Stimulated activated naive CD8-positive, alpha-beta T cell treated with anti-CD3 and anti-CD28 coated beads, Interleukin-15, amount 100 ng/mL, for 72 hours (primary cell): ENCODE measurements at regions not wholly inside any gene's neighbourhood (a gene's known extent, or its start where the extent isn't known, plus 50 kb on each side); places are given as distances from the start of the nearest gene placed in this dataset.
"Not testable (repeated sequence)": the region's sequence is repeated elsewhere in the genome, so short reads cannot be mapped to it uniquely, and the experiment has no call there.

Experiments
- ATAC-seq: fragments of 150-1000 bp; cut with Tn5 transposase; 2 replicates; pipeline ENCODE4 v1.10.0; 2021; ENCODE audit warnings: mild to moderate bottlenecking, moderate library complexity
- DNase-seq, 2 donors: peaks; one replicate each; pipeline ENCODE4 v3.0.0; 2021 to 2022
- H3K27ac Mint-ChIP-seq, 2 donors: one replicate each; pipeline ENCODE4 v1.8.0; 2022; ENCODE audit warnings: mild to moderate bottlenecking in 2 of 2, mixed read lengths in 2 of 2, moderate library complexity in 2 of 2
- H3K27me3 Mint-ChIP-seq: one replicate; pipeline ENCODE4 v1.8.0; 2022; ENCODE audit warnings: mixed read lengths
- H3K4me1 Mint-ChIP-seq: one replicate; pipeline ENCODE4 v1.8.0; 2022; ENCODE audit warnings: mild to moderate bottlenecking, mixed read lengths
- H3K4me3 Mint-ChIP-seq, 2 donors: one replicate each; pipeline ENCODE4 v1.8.0; 2022; ENCODE audit warnings: mild to moderate bottlenecking in 2 of 2, mixed read lengths in 2 of 2, moderate library complexity in 1 of 2
- H3K9me3 Mint-ChIP-seq, 2 donors: one replicate each; pipeline ENCODE4 v1.8.0; 2022; ENCODE audit warnings: mixed read lengths in 2 of 2

DNA sequence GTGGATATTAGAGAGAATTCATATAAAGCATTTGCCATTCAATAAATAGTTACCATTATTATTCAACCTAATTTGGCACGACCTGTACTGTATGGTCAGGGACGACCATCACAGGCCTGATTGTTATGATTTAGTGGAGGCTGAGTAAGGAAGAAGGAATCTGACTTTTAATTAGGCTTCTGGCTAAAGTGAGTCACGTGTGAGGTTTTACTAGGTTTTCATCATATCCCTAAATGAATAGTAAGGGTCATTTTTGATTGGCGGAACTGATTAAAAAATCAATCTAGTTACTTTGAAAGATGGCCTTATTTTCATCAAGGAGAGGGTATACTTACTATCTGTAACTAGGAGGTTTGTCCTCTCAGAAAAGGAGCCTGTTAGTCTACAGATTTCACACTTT, 143.4 kb downstream of the ADCYAP1 start:
- Mint-ChIP-seq H3K4me1 (no peaks in the 10 kb centered on the region), H3K27ac (no peak overlapping the region), H3K9me3 (peaks cover 8 to 11% of the 10 kb centered on the region in 2 donors), H3K27me3 (no peaks in the 10 kb centered on the region), H3K4me3 (no peak overlapping the region)
- ATAC-seq (no peak), DNase-seq (no peak)

DNA sequence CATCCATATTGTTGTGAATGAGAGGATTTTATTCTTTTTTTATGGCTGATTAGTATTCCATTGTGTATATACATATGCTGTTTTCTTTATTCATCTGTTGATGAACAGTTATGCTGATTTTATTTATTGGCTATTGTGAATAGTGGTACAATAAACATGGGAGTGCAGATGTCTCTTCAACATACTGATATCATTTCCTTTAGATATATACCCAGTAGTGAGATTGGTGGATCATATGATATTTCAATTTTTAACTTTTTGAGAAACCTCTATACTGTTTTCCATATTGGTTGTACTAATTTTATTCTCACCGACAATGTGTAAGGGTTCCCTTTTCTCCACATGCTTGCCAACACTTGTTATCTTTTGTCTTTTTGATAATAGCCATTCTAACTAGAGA, 144.5 kb downstream of the ADCYAP1 start:
- H3K27me3 Mint-ChIP-seq: no peaks in the 10 kb centered on the region
- H3K9me3 Mint-ChIP-seq: peaks cover 0 to 8% of the 10 kb centered on the region in 2 donors
- no peak for ATAC-seq
- no peak overlapping the region for H3K27ac Mint-ChIP-seq
- no peak for DNase-seq
- H3K4me1 Mint-ChIP-seq: no peaks in the 10 kb centered on the region
- H3K4me3 Mint-ChIP-seq: no peak overlapping the region

DNA sequence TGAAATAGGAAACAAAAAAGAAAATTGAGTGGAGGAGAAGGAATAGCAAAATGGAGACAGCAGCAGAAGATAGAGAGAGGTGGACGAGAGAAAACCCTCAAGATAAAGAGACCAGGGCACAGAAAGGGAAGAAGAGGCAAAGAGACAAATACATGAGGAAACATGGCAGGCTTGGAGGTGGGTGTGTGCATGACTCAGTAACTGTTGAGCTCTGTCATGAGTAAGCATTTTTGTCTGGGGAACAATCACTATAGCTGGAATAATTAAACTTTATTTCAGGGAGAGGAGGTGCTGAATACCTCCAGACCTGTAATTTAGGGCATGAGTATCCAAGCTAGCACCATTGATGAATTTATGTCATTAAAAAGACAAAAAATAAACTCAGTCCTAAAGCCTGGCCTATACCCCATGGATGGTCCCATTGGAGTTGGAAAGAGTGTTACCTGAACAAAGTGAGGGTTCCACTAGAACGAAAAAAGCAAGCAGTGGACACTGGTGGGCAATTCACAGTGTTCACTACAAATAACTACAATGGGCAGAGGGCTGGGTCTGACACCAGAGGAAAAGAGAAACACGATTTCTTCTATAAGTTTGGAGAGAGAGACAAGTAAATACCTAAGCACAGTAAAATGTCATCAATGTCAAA, 145.5 kb downstream of the ADCYAP1 start:
- no peak for ATAC-seq
- no peaks in the 10 kb centered on the region for H3K4me1 Mint-ChIP-seq
- no peak overlapping the region for H3K4me3 Mint-ChIP-seq
- no peaks in the 10 kb centered on the region for H3K27me3 Mint-ChIP-seq
- H3K27ac Mint-ChIP-seq: no peak overlapping the region
- H3K9me3 Mint-ChIP-seq: peaks cover 0 to 8% of the 10 kb centered on the region in 2 donors
- DNase-seq: no peak

DNA sequence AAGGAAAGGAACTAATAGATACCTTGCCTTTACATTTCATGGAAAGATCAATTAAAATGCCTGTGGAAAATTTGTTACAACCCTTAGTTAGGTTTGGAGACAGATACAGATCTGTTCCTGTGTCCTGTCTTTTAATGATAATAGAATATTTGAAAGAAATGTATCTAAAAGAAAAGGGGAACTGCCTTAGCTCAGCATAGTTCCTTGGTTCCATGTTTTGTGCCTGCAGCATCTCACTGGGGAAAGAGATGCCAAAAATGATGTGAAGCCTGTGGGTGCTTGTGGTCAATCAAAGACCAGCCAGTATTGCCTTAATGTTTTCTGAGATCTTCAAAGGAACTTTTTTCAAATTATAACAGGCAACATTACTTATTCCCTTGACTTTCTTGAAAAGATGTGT, 147.6 kb downstream of the ADCYAP1 start:
- Mint-ChIP-seq H3K4me3 (no peak overlapping the region), H3K9me3 (peaks cover 0 to 8% of the 10 kb centered on the region in 2 donors), H3K4me1 (no peaks in the 10 kb centered on the region), H3K27ac (no peak overlapping the region), H3K27me3 (no peaks in the 10 kb centered on the region)
- ATAC-seq (no peak), DNase-seq (no peak)

DNA sequence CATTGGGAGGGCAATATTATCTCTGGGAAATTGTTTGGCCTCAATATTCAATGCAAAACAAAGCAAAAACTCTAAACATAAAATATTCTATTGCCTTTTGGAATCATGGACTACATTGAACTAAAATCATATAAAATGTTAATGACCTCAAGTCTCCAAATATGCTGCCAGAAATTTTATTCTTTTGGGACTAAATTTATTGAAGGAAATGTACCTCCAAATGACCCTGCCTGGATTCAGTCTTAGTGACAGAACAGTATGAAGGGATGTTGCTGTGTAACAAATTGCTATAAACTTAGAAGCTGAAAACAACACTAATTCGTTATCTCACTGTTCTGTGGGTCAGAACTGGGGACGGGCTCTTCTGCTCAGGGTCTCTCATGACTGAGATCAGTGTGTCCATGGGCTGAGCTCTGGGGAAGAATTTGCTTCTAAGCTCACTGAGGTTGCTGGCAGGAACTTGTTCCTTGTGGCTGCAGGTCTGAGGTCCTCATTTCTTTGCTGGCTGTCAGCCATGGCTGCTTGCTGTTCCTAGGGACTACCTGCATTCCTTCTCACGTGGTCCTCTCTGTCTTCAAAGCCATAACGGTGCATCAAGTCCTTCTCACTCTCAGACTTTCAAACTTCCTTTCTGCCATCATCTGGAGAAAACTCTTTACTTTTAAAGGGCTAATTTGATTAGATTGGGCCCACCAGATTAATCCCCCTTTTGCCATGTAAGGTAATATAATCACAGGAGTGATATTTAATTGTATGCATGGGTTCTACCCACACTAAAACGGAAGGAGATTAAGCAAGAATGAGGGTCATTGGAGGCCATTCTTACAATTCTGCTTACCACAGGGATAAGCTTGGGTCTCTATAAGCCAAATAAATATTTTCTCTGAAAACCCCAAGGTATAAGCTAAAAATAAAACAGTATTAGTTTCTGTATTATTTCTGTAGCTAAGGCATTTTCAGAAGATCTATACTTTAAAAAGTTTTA, 149.0 kb downstream of the ADCYAP1 start:
- Mint-ChIP-seq H3K4me1 (no peaks in the 10 kb centered on the region), H3K27me3 (no peaks in the 10 kb centered on the region), H3K4me3 (no peak overlapping the region), H3K9me3 (peaks cover 0 to 16% of the 10 kb centered on the region in 2 donors), H3K27ac (no peak overlapping the region)
- ATAC-seq: no peak
- DNase-seq: no peak

DNA sequence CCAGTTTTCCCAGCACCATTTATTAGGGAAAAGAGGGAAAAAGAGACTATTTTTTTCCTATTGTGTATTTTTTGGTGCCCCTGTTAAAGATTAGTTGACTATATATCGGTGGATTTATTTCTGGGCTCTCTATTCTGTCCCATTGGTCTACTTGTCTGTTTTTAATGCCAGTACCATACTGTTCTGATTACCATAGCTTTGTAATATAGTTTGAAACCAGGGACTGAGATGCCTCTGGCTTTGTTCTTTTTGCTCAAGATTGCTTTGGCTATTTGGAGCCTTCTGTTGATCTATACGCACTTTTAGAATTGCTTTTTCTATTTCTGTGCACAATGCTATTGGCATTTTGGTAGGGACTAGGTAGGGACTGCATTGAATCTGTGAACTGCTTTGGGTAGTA, 151.7 kb downstream of the ADCYAP1 start:
- Mint-ChIP-seq H3K9me3 (peaks cover 0 to 8% of the 10 kb centered on the region in 2 donors), H3K4me1 (no peaks in the 10 kb centered on the region), H3K4me3 (no peak overlapping the region), H3K27ac (no peak overlapping the region), H3K27me3 (no peaks in the 10 kb centered on the region)
- no peak for ATAC-seq
- no peak for DNase-seq

DNA sequence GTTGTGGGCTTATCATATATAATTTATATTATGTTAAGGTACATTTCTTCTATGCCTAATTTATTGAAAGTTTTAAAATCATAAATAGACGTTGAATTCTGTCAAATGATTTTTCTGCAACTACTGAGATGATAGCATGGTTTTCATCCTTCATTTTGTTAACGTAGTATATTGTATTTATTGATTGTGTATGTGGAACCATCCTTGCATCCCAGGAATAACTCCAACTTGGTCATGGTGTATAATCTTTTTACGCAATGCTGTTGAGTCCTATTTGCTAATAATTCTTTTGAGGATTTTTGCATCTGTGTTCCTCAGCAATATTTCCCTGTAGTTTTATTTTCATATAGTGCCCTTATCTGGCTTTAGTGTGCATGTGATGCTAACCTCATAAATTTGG, 152.7 kb downstream of the ADCYAP1 start:
- DNase-seq (no peak), ATAC-seq (no peak)
- no peak overlapping the region for H3K27ac Mint-ChIP-seq
- no peak overlapping the region for H3K4me3 Mint-ChIP-seq
- H3K27me3 Mint-ChIP-seq: peaks cover 4% of the 10 kb centered on the region
- no peaks in the 10 kb centered on the region for H3K4me1 Mint-ChIP-seq
- H3K9me3 Mint-ChIP-seq: peaks cover 5 to 10% of the 10 kb centered on the region in 2 donors

DNA sequence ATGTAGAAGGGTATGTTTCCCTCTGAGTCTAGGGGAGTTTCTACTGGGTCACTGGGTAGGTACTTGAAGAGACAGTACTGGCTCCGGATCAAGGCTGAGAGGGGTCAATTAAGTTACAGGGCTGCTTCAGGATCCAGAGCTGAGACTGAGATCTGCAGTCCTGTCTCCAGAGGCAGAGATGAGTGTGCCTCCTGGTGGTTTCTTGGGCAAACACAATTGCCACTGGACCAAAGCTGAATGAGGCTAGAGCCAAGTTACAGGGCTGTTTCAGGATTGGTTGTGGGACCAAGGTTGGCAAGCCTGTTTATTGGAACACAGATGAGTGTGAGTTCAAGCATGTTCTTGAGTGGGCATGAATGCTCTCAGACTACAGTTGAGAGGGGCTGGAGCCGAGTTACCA, 157.9 kb downstream of the ADCYAP1 start:
- Mint-ChIP-seq H3K27me3 (peaks cover 7% of the 10 kb centered on the region), H3K27ac (no peak overlapping the region), H3K4me3 (no peak overlapping the region), H3K4me1 (no peaks in the 10 kb centered on the region), H3K9me3 (peaks cover 8 to 13% of the 10 kb centered on the region in 2 donors)
- ATAC-seq: no peak
- no peak for DNase-seq

DNA sequence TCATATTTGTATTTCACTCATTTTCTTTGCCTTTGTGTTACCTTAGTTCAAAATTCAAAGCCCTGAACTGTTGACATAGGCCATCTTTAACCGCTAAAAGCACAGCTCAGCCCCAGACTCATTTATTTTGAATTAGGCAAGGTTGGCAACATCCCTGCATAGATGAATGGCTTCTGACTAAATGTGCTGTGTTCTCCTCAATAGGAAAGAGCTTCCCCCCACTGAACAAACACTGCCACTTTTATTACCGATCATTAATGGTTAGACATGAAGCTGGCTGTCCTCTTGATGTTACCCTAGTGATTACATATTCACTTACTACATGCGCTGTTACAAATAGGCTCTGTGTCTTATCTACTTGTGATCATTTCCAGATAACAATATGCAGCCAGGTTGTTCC, 170.7 kb downstream of the ADCYAP1 start:
- no peak for DNase-seq
- no peak for ATAC-seq
- Mint-ChIP-seq H3K4me1 (no peaks in the 10 kb centered on the region), H3K4me3 (no peak overlapping the region), H3K27me3 (no peaks in the 10 kb centered on the region), H3K9me3 (no peaks in the 10 kb centered on the region), H3K27ac (no peak overlapping the region)

DNA sequence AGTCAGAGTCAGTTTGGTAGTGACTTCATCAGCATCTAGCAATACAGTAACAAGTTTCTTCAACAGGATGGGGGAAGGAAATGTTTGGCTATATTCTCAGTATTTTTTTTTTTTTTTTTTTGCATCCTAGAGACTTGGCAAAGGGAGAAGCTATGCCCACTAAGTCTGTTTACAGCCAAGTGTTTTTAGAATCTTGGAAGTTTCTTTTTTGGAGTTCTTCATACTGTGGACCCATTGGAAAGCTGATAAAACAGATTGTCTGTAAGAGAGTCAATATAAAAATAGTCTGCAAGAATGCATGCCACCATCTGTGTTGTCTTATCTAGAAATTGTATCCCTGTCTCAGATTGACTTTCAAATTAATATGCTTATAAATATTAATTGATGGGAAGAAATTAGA, 171.2 kb downstream of the ADCYAP1 start:
- Mint-ChIP-seq H3K27me3 (no peaks in the 10 kb centered on the region), H3K4me1 (no peaks in the 10 kb centered on the region), H3K27ac (no peak overlapping the region), H3K4me3 (no peak overlapping the region), H3K9me3 (peaks cover 0 to 5% of the 10 kb centered on the region in 2 donors)
- no peak for ATAC-seq
- DNase-seq: no peak

DNA sequence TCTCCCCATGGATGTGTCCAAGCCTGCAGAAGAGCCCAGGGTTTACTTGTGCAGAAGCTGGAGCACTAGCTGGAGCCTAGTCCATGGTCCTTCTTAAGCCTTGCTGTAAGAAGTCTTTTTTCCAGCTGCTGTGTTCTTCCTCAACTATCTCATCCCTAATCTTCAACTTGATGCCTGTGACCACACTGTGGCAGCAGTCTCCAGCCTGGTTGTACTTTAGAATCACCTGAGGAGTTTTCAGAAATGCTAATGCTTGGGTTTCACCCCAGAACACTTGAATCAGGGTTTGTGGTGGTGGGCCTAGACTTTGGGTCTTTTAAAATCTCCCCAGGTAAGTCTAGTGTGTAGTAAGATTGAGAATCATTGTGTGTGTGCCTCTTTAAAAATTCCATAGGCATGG, 173.6 kb downstream of the ADCYAP1 start:
- Mint-ChIP-seq H3K27ac (no peak overlapping the region), H3K4me3 (no peak overlapping the region), H3K4me1 (no peaks in the 10 kb centered on the region), H3K27me3 (no peaks in the 10 kb centered on the region), H3K9me3 (peaks cover 0 to 6% of the 10 kb centered on the region in 2 donors)
- DNase-seq: no peak
- no peak for ATAC-seq

DNA sequence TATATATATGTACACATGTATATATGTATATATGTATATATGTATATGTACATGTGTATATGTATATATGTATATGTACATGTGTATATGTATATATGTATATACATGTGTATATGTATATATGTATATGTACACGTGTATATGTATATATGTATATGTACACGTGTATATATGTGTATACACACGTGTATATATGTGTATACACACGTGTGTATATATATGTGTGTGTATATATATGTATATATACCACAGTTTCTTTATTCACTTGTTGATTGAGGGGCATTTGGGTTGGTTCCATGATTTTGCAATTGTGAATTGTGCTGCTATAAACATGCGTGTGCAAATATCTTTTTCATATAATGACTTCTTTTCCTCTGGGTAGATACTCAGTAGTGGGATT, 179.0 kb downstream of the ADCYAP1 start:
- not testable (repeated sequence) for H3K27ac Mint-ChIP-seq, ATAC-seq, H3K4me3 Mint-ChIP-seq, DNase-seq, H3K4me1 Mint-ChIP-seq, H3K27me3 Mint-ChIP-seq
- peaks cover 19 to 51% of the 10 kb centered on the region in 2 donors for H3K9me3 Mint-ChIP-seq

DNA sequence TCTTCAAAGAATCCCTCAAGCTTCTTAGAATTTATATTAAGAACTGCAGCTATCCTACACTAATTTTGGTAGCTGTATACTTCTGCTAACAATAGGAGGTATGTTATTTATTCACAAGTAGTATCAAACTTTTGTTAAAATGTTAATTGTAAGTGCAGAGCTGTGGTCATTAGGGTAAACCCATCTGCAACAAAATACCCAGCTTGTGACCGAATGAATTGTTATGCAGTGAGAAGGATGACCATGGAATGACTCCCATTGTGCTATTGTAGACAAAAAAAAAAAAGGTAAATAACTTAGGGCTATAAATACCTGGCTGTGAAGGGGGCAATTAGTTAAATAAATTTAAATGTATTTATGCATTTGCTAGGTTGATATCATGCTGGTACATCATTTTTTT, 186.1 kb downstream of the ADCYAP1 start:
- no peak overlapping the region for H3K27ac Mint-ChIP-seq
- ATAC-seq (no peak), DNase-seq (no peak)
- peaks cover 21 to 35% of the 10 kb centered on the region in 2 donors for H3K9me3 Mint-ChIP-seq
- no peaks in the 10 kb centered on the region for H3K27me3 Mint-ChIP-seq
- no peak overlapping the region for H3K4me3 Mint-ChIP-seq
- H3K4me1 Mint-ChIP-seq: no peaks in the 10 kb centered on the region

DNA sequence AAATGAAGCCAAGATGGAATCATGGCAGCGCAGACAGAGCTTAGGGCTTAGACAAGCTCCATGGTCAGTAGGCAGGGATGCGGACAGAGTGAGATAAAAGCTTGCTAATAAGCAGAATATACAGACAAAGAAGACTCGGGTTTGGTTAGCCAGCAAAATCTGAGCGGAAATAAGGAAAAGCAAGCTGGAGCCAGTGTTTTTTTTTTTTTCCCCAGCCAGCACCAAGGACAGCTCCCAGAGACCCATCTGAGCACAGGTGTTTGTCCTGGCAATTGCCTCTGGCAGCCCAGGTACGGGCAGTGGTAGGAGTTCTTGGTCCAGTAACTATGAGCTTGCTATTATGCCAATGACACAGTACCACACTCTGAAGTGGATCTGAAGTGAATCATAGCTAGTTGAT, 187.6 kb downstream of the ADCYAP1 start:
- H3K9me3 Mint-ChIP-seq: peaks cover 15 to 29% of the 10 kb centered on the region in 2 donors
- H3K27me3 Mint-ChIP-seq: no peaks in the 10 kb centered on the region
- ATAC-seq: no peak

DNA sequence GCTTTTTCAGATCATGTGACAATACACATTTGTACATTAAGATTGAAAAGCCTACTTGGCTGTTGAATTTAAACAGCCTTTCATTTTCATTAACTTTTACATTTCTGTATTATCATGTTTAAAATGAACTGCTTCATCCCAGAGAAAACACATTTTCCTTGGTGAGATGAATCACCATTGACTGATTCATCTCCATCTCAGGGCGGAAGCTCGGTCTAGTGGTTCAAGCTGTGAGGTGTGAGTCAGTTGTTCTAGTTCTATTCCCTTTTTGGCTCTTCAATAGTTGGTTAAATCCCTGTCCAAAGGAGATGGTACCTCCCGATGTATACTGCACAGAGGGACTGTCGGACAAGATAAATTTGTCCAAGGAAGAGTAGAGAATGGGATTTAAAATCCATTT, 189.7 kb downstream of the ADCYAP1 start:
- H3K27me3 Mint-ChIP-seq: no peaks in the 10 kb centered on the region
- H3K4me1 Mint-ChIP-seq: no peaks in the 10 kb centered on the region
- no peak for DNase-seq
- no peak overlapping the region for H3K27ac Mint-ChIP-seq
- H3K4me3 Mint-ChIP-seq: no peak overlapping the region
- H3K9me3 Mint-ChIP-seq: peaks cover 14 to 17% of the 10 kb centered on the region in 2 donors
- ATAC-seq: no peak

More for the DNA sequence above, 187.6 kb downstream of the ADCYAP1 start:
- no peak overlapping the region for H3K27ac Mint-ChIP-seq
- H3K4me3 Mint-ChIP-seq: no peak overlapping the region
- no peaks in the 10 kb centered on the region for H3K4me1 Mint-ChIP-seq
- no peak for DNase-seq

DNA sequence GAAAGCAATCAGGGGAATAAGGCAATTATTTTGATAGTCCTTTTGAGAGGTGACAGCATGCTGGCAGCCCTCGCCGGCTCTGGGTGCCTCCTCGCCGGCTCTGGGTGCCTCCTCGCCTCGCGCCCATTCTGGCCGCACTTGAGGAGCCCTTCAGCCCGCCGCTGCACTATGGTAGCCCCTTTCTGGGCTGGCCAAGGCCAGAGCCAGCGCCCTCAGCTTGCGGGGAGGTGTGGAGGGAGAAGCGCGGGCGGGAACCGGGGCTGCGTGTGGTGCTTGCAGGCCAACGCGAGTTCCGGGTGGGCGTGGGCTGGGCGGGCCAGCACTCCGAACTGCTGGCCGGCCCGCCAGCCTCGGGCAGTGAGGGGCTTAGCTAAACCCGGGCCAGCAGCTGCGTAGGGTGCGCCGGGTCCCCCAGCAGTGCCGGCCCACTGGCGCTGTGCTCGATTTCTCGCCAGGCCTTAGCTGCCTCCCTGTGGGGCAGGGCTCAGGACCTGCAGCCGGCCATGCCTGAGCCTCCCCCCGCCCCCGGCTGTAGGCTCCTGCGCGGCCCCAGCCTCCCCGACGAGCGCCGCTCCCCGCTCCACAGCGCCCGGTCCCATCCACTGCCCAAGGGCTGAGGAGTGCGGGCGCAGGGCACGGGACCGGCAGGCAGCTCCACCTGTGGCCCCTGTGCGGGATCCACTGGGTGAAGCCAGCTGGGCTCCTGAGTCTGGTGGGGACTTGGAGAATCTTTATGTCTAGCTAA, 193.5 kb downstream of the ADCYAP1 start:
- H3K4me3 Mint-ChIP-seq, DNase-seq, H3K27ac Mint-ChIP-seq, H3K4me1 Mint-ChIP-seq, H3K27me3 Mint-ChIP-seq: not testable (repeated sequence)
- ATAC-seq: peak; percentile 31
- peaks cover 14 to 25% of the 10 kb centered on the region in 2 donors for H3K9me3 Mint-ChIP-seq
